ENCODE measurements at regions not wholly inside any gene's neighbourhood (a gene's known extent, or its start where the extent isn't known, plus 50 kb on each side); places are given as distances from the start of the nearest gene placed in this dataset.

GRCh38 chr1:29860681-29861080 is 624.4 kb downstream of the PTPRU start:
- H3K36me3 ChIP-seq (ENCODE audit: insufficient read depth, low read length), result no peaks in the 10 kb centered on the region
- no peak overlapping the region for H2AFZ ChIP-seq (ENCODE audit: low read depth, low read length)
- H3K27me3 ChIP-seq (ENCODE audit: insufficient read depth, low read depth, low read length), result no peaks in the 10 kb centered on the region
- no peaks in the 10 kb centered on the region for H3K79me2 ChIP-seq (replicated peaks; ENCODE audit: insufficient read depth, low read length)
- H3K27ac ChIP-seq (ENCODE audit: low read length), result no peak overlapping the region
- H3K9me3 ChIP-seq (ENCODE audit: low read length), result no peaks in the 10 kb centered on the region
- no peak overlapping the region for H3K4me3 ChIP-seq (ENCODE audit: low read length)
- H4K20me1 ChIP-seq (ENCODE audit: insufficient read depth), result no peaks in the 10 kb centered on the region
- H3K9me2 ChIP-seq (ENCODE audit: insufficient read depth, low read length), result no peaks in the 10 kb centered on the region
- H3F3A ChIP-seq (ENCODE audit: insufficient read depth, low read length, poor library complexity, severe bottlenecking), result no peaks in the 10 kb centered on the region
- TF ChIP-seq EP300 (conservative IDR thresholded peaks at IDR 0.05; ENCODE audit: poor library complexity, severe bottlenecking) (no peak), SMC3 (conservative IDR thresholded peaks at IDR 0.05; ENCODE audit: poor library complexity) (no peak)
- no peak overlapping the region for H3K4me2 ChIP-seq (ENCODE audit: low read length)
- H3K9ac ChIP-seq (ENCODE audit: low read length), result no peak overlapping the region

DNA sequence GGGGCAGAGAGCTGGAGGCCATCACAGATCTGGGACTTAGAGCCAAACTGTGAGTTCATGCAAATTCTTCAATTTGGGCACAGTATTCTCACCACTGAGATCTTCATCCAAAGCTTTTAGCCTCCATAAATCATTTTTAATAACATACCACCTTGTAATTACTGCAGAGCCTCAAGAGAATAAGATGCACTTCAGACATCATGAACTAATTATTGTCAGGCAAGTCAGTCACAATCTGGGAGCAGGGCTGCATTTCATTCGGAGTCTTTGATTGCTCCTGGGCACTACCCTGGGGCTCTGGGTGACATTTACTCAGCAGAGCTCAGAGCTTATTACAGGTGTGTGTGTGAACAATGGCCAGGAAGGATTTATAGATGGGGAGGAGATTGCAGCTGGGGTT is 623.7 kb downstream of the PTPRU start:
- Histone ChIP-seq H3K4me3 (ENCODE audit: low read length) (no peak overlapping the region), H3K27ac (ENCODE audit: low read length) (no peak overlapping the region), H2AFZ (ENCODE audit: low read depth, low read length) (no peak overlapping the region), H3K9me3 (ENCODE audit: low read length) (no peaks in the 10 kb centered on the region), H4K20me1 (ENCODE audit: insufficient read depth) (no peaks in the 10 kb centered on the region), H3K36me3 (ENCODE audit: insufficient read depth, low read length) (no peaks in the 10 kb centered on the region), H3K9me2 (ENCODE audit: insufficient read depth, low read length) (no peaks in the 10 kb centered on the region), H3K9ac (ENCODE audit: low read length) (no peak overlapping the region), H3K4me2 (ENCODE audit: low read length) (no peak overlapping the region), H3K79me2 (replicated peaks; ENCODE audit: insufficient read depth, low read length) (no peaks in the 10 kb centered on the region), H3K27me3 (ENCODE audit: insufficient read depth, low read depth, low read length) (no peaks in the 10 kb centered on the region), H3F3A (ENCODE audit: insufficient read depth, low read length, poor library complexity, severe bottlenecking) (no peaks in the 10 kb centered on the region)
- TF ChIP-seq, protein P1, sequence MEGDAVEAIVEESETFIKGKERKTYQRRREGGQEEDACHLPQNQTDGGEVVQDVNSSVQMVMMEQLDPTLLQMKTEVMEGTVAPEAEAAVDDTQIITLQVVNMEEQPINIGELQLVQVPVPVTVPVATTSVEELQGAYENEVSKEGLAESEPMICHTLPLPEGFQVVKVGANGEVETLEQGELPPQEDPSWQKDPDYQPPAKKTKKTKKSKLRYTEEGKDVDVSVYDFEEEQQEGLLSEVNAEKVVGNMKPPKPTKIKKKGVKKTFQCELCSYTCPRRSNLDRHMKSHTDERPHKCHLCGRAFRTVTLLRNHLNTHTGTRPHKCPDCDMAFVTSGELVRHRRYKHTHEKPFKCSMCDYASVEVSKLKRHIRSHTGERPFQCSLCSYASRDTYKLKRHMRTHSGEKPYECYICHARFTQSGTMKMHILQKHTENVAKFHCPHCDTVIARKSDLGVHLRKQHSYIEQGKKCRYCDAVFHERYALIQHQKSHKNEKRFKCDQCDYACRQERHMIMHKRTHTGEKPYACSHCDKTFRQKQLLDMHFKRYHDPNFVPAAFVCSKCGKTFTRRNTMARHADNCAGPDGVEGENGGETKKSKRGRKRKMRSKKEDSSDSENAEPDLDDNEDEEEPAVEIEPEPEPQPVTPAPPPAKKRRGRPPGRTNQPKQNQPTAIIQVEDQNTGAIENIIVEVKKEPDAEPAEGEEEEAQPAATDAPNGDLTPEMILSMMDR (IDR thresholded peaks at IDR 0.05; ENCODE audit: poor library complexity, severe bottlenecking), result no peak
- TF ChIP-seq RAD21 (conservative IDR thresholded peaks at IDR 0.05) (no peak), EZH2 (IDR thresholded peaks at IDR 0.05; ENCODE audit: borderline replicate concordance, insufficient read depth, low read length, poor library complexity, severe bottlenecking) (no peak), EP300 (conservative IDR thresholded peaks at IDR 0.05; ENCODE audit: poor library complexity, severe bottlenecking) (no peak), SMC3 (conservative IDR thresholded peaks at IDR 0.05; ENCODE audit: poor library complexity) (no peak), POLR2AphosphoS5 (IDR thresholded peaks at IDR 0.05) (no peak), MXI1 (conservative IDR thresholded peaks at IDR 0.05; ENCODE audit: poor library complexity, severe bottlenecking) (no peak), TAF1 (IDR thresholded peaks at IDR 0.05; ENCODE audit: low read depth) (no peak)
- TF ChIP-seq, protein P2, sequence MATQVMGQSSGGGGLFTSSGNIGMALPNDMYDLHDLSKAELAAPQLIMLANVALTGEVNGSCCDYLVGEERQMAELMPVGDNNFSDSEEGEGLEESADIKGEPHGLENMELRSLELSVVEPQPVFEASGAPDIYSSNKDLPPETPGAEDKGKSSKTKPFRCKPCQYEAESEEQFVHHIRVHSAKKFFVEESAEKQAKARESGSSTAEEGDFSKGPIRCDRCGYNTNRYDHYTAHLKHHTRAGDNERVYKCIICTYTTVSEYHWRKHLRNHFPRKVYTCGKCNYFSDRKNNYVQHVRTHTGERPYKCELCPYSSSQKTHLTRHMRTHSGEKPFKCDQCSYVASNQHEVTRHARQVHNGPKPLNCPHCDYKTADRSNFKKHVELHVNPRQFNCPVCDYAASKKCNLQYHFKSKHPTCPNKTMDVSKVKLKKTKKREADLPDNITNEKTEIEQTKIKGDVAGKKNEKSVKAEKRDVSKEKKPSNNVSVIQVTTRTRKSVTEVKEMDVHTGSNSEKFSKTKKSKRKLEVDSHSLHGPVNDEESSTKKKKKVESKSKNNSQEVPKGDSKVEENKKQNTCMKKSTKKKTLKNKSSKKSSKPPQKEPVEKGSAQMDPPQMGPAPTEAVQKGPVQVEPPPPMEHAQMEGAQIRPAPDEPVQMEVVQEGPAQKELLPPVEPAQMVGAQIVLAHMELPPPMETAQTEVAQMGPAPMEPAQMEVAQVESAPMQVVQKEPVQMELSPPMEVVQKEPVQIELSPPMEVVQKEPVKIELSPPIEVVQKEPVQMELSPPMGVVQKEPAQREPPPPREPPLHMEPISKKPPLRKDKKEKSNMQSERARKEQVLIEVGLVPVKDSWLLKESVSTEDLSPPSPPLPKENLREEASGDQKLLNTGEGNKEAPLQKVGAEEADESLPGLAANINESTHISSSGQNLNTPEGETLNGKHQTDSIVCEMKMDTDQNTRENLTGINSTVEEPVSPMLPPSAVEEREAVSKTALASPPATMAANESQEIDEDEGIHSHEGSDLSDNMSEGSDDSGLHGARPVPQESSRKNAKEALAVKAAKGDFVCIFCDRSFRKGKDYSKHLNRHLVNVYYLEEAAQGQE (IDR thresholded peaks at IDR 0.05; ENCODE audit: borderline replicate concordance), result no peak

GRCh38 chr1:29859126-29859525 is 622.8 kb downstream of the PTPRU start:
- no peak overlapping the region for H3K4me2 ChIP-seq (ENCODE audit: low read length)
- H3K9me2 ChIP-seq (ENCODE audit: insufficient read depth, low read length), result no peaks in the 10 kb centered on the region
- H3K9ac ChIP-seq (ENCODE audit: low read length), result no peak overlapping the region
- no peaks in the 10 kb centered on the region for H3K36me3 ChIP-seq (ENCODE audit: insufficient read depth, low read length)
- no peak overlapping the region for H3K27ac ChIP-seq (ENCODE audit: low read length)
- no peaks in the 10 kb centered on the region for H3F3A ChIP-seq (ENCODE audit: insufficient read depth, low read length, poor library complexity, severe bottlenecking)
- no peaks in the 10 kb centered on the region for H3K79me2 ChIP-seq (replicated peaks; ENCODE audit: insufficient read depth, low read length)
- H4K20me1 ChIP-seq (ENCODE audit: insufficient read depth), result no peaks in the 10 kb centered on the region
- H3K9me3 ChIP-seq (ENCODE audit: low read length), result no peaks in the 10 kb centered on the region
- H3K27me3 ChIP-seq (ENCODE audit: insufficient read depth, low read depth, low read length), result no peaks in the 10 kb centered on the region
- no peak overlapping the region for H2AFZ ChIP-seq (ENCODE audit: low read depth, low read length)
- TF ChIP-seq SMC3 (conservative IDR thresholded peaks at IDR 0.05; ENCODE audit: poor library complexity) (no peak), TAF1 (IDR thresholded peaks at IDR 0.05; ENCODE audit: low read depth) (no peak), EP300 (conservative IDR thresholded peaks at IDR 0.05; ENCODE audit: poor library complexity, severe bottlenecking) (no peak), MXI1 (conservative IDR thresholded peaks at IDR 0.05; ENCODE audit: poor library complexity, severe bottlenecking) (no peak)
- TF ChIP-seq, protein P1 (IDR thresholded peaks at IDR 0.05; ENCODE audit: poor library complexity, severe bottlenecking), result no peak
- TF ChIP-seq, protein P2 (IDR thresholded peaks at IDR 0.05; ENCODE audit: borderline replicate concordance), result no peak
- H3K4me3 ChIP-seq (ENCODE audit: low read length), result no peak overlapping the region

Data from neural cell (in vitro differentiated cells).